Endothelial cell (in vitro differentiated cells): ENCODE measurements at regions not wholly inside any gene's neighbourhood (a gene's known extent, or its start where the extent isn't known, plus 50 kb on each side); places are given as distances from the start of the nearest gene placed in this dataset.
"Not testable (repeated sequence)": the region's sequence is repeated elsewhere in the genome, so short reads cannot be mapped to it uniquely, and the experiment has no call there.

Experiments
- DNase-seq: peaks from one replicate; pipeline ENCODE4 v3.0.0; 2021; ENCODE audit warnings: low spot score
- H3K27ac Mint-ChIP-seq: one replicate; pipeline ENCODE4 v1.8.0; 2021; ENCODE audit warnings: mixed read lengths, inconsistent platforms; ENCODE audit not compliant: unreplicated experiment
- H3K27me3 Mint-ChIP-seq: one replicate; pipeline ENCODE4 v1.8.0; 2021; ENCODE audit warnings: mild to moderate bottlenecking, moderate library complexity, mixed read lengths, inconsistent platforms; ENCODE audit not compliant: unreplicated experiment
- H3K36me3 Mint-ChIP-seq: one replicate; pipeline ENCODE4 v1.8.0; 2021; ENCODE audit warnings: mild to moderate bottlenecking, low read depth, mixed read lengths, inconsistent platforms; ENCODE audit not compliant: unreplicated experiment
- H3K4me1 Mint-ChIP-seq: one replicate; pipeline ENCODE4 v1.8.0; 2021; ENCODE audit warnings: mild to moderate bottlenecking, mixed read lengths, inconsistent platforms; ENCODE audit not compliant: unreplicated experiment
- H3K4me3 Mint-ChIP-seq: one replicate; pipeline ENCODE4 v1.8.0; 2021; ENCODE audit warnings: mild to moderate bottlenecking, mixed read lengths, inconsistent platforms; ENCODE audit not compliant: unreplicated experiment
- H3K9me3 Mint-ChIP-seq: one replicate; pipeline ENCODE4 v1.8.0; 2021; ENCODE audit warnings: mixed read lengths, inconsistent platforms; ENCODE audit not compliant: unreplicated experiment
- TF ChIP-seq, protein P1 (sequence below): fragments of 200-600 bp; sonication (generic); IDR thresholded peaks from one replicate; pipeline ENCODE4 v1.5.0; 2021; ENCODE audit warnings: antibody characterized with exemption; ENCODE audit not compliant: unreplicated experiment

GRCh38 chr5:92145852-92146251, 762.7 kb upstream of the ARRDC3 start:
- TF ChIP-seq, protein P1, sequence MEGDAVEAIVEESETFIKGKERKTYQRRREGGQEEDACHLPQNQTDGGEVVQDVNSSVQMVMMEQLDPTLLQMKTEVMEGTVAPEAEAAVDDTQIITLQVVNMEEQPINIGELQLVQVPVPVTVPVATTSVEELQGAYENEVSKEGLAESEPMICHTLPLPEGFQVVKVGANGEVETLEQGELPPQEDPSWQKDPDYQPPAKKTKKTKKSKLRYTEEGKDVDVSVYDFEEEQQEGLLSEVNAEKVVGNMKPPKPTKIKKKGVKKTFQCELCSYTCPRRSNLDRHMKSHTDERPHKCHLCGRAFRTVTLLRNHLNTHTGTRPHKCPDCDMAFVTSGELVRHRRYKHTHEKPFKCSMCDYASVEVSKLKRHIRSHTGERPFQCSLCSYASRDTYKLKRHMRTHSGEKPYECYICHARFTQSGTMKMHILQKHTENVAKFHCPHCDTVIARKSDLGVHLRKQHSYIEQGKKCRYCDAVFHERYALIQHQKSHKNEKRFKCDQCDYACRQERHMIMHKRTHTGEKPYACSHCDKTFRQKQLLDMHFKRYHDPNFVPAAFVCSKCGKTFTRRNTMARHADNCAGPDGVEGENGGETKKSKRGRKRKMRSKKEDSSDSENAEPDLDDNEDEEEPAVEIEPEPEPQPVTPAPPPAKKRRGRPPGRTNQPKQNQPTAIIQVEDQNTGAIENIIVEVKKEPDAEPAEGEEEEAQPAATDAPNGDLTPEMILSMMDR, result no peak
- Mint-ChIP-seq H3K27ac (no peak overlapping the region), H3K27me3 (no peaks in the 10 kb centered on the region), H3K9me3 (no peaks in the 10 kb centered on the region), H3K36me3 (no peaks in the 10 kb centered on the region), H3K4me1 (no peaks in the 10 kb centered on the region), H3K4me3 (no peak overlapping the region)
- no peak for DNase-seq

- Mint-ChIP-seq H3K9me3 (no peaks in the 10 kb centered on the region), H3K4me1 (no peaks in the 10 kb centered on the region), H3K36me3 (no peaks in the 10 kb centered on the region), H3K27ac (no peak overlapping the region), H3K27me3 (no peaks in the 10 kb centered on the region), H3K4me3 (no peak overlapping the region)
- TF ChIP-seq, protein P1, result no peak
- DNase-seq, result no peak
Measured at GRCh38 chr5:92144824-92145223, 761.7 kb upstream of the ARRDC3 start.

DNA sequence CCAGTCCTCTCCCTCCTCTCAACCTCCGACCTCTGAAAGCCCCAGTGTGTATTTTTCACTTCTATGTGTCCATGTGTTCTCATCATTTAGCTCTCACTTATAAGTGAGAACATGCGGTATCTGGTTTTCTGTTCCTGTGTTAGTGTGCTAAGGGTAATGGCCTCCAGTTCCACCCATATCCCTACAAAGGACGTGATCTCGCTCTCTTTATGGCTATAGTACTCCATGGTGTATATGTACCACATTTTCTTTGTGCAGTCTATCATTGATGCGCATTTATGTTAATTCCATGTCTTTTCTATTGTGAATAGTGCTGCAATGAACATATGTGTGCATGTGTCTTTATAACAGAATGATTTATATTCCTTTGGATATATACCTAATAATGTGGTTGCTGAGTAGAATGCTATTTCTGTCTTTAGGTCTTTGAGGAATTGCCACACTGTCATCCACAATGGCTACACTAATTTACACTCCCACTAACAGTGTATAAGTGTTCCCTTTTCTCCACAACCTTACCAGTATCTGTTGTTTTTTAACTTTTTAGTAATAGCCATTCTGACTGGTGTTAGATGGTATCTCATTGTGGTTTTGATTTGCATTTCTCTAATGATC, 749.3 kb upstream of the ARRDC3 start:
- DNase-seq, H3K27me3 Mint-ChIP-seq, H3K9me3 Mint-ChIP-seq, H3K27ac Mint-ChIP-seq, H3K36me3 Mint-ChIP-seq, H3K4me1 Mint-ChIP-seq, H3K4me3 Mint-ChIP-seq: not testable (repeated sequence)

GRCh38 chr5:92126182-92126581, 743.1 kb upstream of the ARRDC3 start:
- H3K4me3 Mint-ChIP-seq, result no peak overlapping the region
- TF ChIP-seq, protein P1, result no peak
- H3K27me3 Mint-ChIP-seq, result no peaks in the 10 kb centered on the region
- H3K4me1 Mint-ChIP-seq, result no peaks in the 10 kb centered on the region
- H3K27ac Mint-ChIP-seq, result no peak overlapping the region
- H3K9me3 Mint-ChIP-seq, result no peaks in the 10 kb centered on the region
- no peaks in the 10 kb centered on the region for H3K36me3 Mint-ChIP-seq
- DNase-seq, result no peak

DNA sequence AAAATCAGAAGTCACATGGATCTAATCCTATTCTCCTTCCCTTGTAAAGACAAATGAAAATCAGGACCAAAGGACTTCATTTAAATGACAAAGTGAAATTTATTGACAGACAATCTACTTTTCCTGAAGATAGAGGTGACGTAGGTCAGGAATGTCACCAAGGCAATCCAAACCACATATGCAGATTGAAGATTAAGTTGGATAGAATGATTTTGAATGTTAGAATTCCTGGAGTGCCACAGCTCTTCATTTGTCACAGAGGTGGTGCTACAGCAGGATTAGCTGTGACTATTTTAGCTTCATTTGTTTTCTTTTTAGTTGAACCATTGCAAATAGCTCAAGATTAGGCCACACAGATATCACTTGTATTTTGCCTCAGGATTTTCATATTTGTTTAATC, 736.0 kb upstream of the ARRDC3 start:
- Mint-ChIP-seq H3K9me3 (no peaks in the 10 kb centered on the region), H3K36me3 (no peaks in the 10 kb centered on the region), H3K27ac (no peak overlapping the region), H3K4me3 (no peak overlapping the region), H3K27me3 (no peaks in the 10 kb centered on the region), H3K4me1 (no peaks in the 10 kb centered on the region)
- no peak for DNase-seq
- TF ChIP-seq, protein P1, result no peak
